Stimulated activated CD4-positive, alpha-beta T cell treated with anti-CD3 and anti-CD28 coated beads, Interleukin-15, amount 100 ng/mL, for 24 hours (primary cell): ENCODE measurements at regions not wholly inside any gene's neighbourhood (a gene's known extent, or its start where the extent isn't known, plus 50 kb on each side); places are given as distances from the start of the nearest gene placed in this dataset.

Experiments used
- DNase-seq: peaks from one replicate; pipeline ENCODE4 v3.0.0-alpha.2; 2020

- no peak for DNase-seq
These were observed 172.8 kb downstream of the LINC00237 start for GRCh38 chr20:20933142-20933958.

DNA sequence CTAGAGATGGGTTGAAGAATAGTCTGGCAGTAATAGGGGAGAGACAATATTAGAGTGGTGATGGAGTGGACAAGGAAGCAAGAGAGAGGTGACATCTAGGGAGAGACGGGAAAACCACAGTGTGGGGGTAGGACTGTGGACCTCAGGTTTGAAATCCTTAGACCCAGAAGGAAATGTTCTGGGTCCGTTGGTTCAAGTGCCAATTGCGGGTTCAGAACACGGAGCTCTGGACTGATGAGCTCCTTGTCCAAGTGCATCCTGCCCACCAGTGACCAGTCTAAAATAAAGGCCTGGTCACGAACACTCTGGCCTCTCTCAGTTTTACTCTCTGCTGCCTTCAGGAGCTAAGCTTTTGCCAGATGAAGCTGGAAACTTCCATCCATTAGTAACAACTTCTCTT, 174.0 kb downstream of the LINC00237 start:
- DNase-seq: no peak

- no peak for DNase-seq
These were observed 174.5 kb downstream of the LINC00237 start for GRCh38 chr20:20931632-20932031.

GRCh38 chr20:20931024-20931423, 175.1 kb downstream of the LINC00237 start:
- no peak for DNase-seq

- DNase-seq: no peak
These were observed 175.7 kb downstream of the LINC00237 start for GRCh38 chr20:20930500-20930899.

DNA sequence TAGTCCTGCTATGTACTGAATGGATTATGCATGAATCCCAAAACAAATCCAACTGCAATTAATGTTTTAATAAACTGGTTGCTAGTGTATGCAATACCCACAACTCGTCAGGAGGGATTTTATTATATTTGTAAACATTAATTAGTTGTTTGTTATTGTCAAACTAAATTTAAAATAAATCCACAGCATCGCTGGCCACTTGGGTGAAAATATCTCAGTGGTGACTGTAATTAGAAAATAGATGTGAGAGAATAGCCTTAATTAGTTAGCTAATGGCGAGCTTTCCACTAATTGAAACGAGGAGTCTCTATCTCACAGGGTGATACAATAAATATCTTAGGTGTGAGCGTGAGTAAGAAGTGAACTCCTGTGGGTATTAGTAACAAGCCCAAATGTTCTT, 176.8 kb downstream of the LINC00237 start:
- DNase-seq: no peak

DNA sequence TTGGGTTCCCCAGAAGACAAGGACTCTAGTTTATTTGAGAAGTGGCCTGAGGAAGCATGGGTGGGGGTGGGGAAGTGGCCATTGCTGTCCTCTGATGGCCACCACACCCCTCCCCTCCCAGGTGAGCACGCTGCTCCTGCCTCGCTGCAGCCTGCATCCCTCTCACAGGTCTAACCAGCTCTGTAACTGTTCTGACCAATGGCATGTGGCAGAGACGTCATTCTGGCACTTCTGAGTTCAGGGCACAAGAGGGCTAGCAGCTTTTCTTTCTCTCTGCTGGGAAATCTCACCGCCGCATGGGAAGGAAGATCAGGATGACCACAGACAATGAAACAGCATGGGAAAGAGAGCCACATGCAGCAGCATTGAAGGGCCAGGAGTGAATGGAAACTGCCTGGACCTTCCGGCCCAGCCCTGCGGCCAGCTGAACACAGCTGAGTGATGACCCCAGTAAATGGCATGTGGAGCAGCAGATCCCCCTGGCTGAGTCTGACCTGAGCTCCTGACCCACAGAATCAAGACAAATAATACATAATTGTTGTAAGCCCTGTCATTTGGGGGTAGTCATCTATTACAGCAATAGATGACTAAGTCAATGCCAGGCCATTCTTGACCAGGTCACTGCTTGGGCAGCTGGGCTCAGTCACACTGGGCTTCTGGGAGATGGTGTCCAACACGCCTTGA, 179.8 kb downstream of the LINC00237 start:
- no peak for DNase-seq

GRCh38 chr20:20920433-20920832, 185.7 kb downstream of the LINC00237 start:
- no peak for DNase-seq

DNA sequence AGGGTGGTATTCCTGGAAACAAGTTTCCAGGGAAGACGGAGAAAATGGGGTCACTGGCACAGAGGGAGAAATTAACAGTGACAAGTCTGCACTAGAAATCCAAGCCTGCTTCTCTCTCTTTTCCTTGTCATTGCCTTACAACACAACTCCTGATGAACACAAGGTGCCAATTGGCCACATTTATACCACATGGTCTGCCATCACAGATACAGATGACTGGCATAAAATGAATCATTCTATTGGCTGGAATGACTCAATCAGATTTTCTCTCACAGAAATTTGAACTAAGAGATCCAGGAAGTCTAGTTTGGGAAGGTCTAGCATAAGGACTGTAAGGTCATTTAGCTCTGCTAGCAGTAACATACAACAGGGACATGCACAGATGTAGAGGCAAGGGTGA, 190.3 kb downstream of the LINC00237 start:
- no peak for DNase-seq

DNA sequence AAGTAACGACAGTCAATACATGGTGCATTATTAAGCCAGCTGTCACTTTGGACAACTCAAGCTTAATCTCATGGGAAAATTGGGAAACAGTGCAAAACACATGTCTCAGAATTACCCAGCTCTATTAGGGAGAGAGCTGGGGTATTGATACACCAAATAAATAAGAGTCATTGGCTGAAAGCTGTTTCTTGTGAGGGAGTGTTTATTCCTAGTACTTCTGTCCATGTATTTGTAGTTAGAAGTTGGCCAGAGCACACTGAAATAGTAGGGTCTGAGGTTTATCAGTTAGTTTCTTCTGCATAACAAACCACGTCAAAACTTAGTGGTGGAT, 192.0 kb upstream of the RALGAPA2 start:
- no peak for DNase-seq

GRCh38 chr20:20903773-20904500, 191.5 kb upstream of the RALGAPA2 start:
- DNase-seq: no peak

GRCh38 chr20:20897922-20898321, 185.5 kb upstream of the RALGAPA2 start:
- DNase-seq: no peak

DNA sequence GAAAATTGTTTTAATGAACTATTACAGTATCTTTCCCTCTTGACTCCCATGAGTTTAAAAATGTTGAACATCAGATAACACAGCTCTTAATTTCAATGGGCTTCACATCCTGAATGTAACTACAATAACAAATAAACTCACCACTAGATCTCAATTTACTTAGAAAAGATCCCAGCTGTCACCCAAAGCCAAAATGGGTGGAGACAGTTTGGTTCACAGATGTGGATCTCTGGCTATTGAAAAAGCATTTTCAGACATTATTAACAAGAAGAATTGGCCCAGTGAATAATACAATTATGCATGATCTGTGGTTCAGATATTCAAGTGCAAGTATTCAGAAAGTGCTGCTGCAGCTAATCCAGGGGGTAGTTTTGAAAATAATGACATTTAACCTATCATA, 184.7 kb upstream of the RALGAPA2 start:
- DNase-seq: no peak

DNA sequence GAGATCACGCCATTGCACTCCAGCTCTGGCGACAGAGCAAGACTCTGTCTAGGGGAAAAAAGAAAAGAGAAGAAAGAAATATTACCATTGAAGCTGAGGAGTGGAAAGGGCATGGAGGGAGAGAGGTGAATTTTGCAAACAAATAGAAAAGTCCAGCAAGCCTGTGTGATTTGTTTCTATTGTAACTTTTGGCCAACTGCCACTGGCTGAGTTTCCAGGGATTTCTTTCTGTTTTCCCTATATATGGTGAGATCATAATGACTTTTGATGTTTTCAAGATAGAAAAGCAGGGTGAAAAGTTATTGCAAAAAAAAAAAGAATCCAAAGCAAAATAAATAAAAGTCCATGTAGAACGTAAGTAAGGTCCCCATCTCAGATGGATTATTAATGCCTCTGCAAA, 184.2 kb upstream of the RALGAPA2 start:
- no peak for DNase-seq

- DNase-seq: no peak
These were observed 183.1 kb upstream of the RALGAPA2 start for GRCh38 chr20:20895537-20895936.

DNA sequence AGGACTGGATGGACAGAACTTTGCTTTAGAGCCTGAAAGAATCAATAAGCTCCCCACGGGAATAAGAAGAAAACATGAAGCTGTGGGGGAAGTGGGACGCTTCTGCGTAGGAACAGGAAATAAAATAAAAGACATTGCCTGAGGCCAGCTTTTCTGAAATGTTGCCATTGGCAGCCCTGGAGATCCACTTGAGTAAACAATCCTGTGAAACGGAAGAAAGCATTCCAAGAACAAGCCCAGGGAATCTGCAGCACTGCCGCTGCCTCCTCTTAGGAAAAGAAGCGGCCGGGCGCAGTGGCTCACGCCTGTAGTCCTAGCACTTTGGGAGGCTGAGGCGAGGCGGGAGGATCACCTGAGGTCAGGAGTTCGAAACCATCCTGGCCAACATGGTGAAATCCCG, 182.3 kb upstream of the RALGAPA2 start:
- no peak for DNase-seq

- DNase-seq: no peak
These were observed 181.8 kb upstream of the RALGAPA2 start for GRCh38 chr20:20894280-20894679.

DNA sequence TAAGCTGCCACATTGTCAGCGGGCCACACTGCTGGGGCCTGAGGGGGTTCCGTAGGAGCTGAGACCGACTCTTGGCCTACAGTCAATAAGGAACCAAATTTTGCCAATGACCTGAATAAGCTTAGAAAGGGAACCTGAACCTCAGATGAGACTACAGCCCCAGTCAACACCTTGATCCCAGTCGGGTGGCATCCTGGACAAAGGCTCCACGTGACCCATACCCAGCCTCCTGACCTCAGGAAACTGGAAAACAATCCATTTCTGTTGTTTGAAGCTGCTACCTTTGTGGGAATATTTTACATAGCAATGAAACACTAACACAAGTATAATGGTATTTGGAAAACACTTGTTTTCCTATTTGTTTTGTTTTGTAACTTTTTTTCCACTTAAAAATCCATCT, 179.9 kb upstream of the RALGAPA2 start:
- no peak for DNase-seq

- DNase-seq: no peak
These were observed 178.3 kb upstream of the RALGAPA2 start for GRCh38 chr20:20890751-20891150.

GRCh38 chr20:20888936-20889335, 176.5 kb upstream of the RALGAPA2 start:
- DNase-seq: no peak

DNA sequence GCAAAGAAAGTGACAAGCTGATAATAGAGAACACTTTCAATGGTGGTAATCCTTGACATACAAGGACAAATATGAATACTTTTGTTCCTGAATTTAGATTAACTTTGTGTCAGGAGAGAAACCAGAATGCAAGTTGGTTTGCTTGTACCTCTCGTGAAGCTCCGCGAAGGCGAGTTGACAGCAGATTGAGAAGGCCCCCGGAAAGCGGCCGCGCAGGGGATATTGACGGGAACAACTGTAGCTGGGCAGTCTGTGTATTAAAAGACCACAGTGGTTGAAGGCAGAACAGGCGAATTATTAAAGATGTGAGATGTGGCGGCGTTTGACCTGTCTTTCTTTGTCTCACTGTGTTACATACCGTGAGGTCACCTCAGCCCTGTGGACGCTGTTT, 175.8 kb upstream of the RALGAPA2 start:
- no peak for DNase-seq

GRCh38 chr20:20887593-20888265, 175.3 kb upstream of the RALGAPA2 start:
- no peak for DNase-seq

DNA sequence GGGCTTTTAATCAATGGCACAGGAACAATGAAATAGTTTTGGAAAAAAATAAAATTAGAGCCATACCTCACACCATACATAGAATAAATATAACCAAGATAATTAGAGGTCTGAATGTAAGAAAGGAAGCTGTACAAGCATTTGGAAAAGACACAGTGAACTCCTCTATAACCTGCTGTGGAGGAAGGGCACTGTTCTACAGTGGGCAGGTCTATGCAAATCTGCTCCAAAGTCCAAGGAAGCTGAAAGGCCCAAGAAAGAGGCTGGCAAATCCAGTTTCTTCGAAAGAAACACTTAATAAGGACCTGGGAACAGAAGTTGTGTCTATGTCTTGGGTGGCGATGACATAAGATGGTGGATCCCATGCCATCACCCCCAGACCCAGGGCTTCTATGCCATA, 169.4 kb upstream of the RALGAPA2 start:
- no peak for DNase-seq

DNA sequence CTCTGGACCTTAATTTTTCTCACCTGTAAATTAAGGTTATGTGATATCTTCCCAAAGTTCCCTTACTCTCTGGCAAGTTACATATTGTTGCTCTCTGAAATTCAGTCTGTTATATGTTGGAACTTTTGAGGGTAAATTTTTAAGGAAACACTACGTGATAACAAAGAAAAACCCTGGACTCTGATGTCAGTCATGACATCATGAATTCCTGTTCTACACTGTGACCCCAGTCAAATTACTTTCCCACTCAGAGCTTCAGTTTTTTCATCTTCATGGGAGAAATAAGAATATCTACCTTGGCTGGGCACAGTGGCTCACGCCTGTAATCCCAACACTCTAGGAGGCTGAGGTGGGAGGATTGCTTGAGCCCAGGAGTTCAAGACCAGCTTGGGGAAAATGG, 164.6 kb upstream of the RALGAPA2 start:
- DNase-seq: no peak
